ENCODE measurements at regions not wholly inside any gene's neighbourhood (a gene's known extent, or its start where the extent isn't known, plus 50 kb on each side); places are given as distances from the start of the nearest gene placed in this dataset.

DNA sequence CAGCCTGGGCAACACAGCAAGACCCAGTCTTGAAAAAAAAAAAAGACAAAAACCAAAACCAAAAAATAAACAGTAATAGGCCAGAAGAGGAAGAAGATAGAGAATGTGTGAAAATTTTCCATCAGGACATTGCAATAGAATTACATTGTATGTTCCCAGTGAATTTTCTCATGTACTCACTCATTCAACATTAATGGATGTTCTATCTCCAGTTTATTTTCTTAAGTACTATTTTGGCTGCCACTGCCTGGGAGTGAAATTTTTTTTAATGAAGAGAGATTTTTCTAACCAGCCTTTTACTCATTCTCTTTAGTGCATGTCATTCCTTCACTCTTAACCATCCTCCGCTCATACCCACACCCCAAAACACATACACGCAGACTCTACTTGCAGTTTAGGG is 282.8 kb downstream of the ALDH8A1 start:
- Histone ChIP-seq H3K27me3 (no peaks in the 10 kb centered on the region), H3K36me3 (no peaks in the 10 kb centered on the region), H3K27ac (no peak overlapping the region), H3K4me3 (no peak overlapping the region), H3K9me3 (no peaks in the 10 kb centered on the region), H3K4me1 (no peaks in the 10 kb centered on the region)
- TF ChIP-seq, protein P1, sequence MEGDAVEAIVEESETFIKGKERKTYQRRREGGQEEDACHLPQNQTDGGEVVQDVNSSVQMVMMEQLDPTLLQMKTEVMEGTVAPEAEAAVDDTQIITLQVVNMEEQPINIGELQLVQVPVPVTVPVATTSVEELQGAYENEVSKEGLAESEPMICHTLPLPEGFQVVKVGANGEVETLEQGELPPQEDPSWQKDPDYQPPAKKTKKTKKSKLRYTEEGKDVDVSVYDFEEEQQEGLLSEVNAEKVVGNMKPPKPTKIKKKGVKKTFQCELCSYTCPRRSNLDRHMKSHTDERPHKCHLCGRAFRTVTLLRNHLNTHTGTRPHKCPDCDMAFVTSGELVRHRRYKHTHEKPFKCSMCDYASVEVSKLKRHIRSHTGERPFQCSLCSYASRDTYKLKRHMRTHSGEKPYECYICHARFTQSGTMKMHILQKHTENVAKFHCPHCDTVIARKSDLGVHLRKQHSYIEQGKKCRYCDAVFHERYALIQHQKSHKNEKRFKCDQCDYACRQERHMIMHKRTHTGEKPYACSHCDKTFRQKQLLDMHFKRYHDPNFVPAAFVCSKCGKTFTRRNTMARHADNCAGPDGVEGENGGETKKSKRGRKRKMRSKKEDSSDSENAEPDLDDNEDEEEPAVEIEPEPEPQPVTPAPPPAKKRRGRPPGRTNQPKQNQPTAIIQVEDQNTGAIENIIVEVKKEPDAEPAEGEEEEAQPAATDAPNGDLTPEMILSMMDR (IDR thresholded peaks at IDR 0.05) = no peak
- TF ChIP-seq POLR2A (IDR thresholded peaks at IDR 0.05) = no peak
- DNase-seq (no peak), ATAC-seq (no peak)
- WGBS, 4 donors = 96 to 98% (median 97%) methylated on average over 2 of the region's 2 CpGs
- intact Hi-C loops (cut with DNase I) = no loop called here

DNA sequence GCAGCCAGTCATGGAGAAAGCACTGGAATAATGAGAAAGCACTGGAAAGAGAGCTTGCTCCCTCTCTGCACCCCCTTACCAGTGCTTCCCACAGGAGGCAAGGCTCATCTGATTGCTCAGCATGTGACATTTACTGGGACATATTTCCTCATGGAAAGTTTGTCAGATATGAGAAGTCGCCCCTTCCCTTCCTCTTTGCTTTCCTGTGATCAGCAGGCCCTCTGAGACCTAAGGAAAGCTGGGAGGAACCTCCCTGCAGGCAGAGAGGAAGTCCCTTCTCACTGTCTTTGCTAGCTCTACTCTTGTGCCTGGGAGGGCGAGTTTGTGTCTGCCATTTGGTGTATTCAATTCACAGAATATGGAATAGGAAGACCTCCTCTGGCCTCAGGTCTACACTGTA is 283.8 kb downstream of the ALDH8A1 start:
- TF ChIP-seq POLR2A (IDR thresholded peaks at IDR 0.05) = no peak
- TF ChIP-seq, protein P1 (IDR thresholded peaks at IDR 0.05) = no peak
- no peak overlapping the region for H3K4me3 ChIP-seq
- WGBS, 4 donors = 69 to 93% (median 86%) methylated on average over 2 of the region's 2 CpGs
- intact Hi-C loops (cut with DNase I) = no loop called here
- H3K27ac ChIP-seq = no peak overlapping the region
- DNase-seq (no peak), ATAC-seq (no peak)
- H3K9me3 ChIP-seq = no peaks in the 10 kb centered on the region
- no peaks in the 10 kb centered on the region for H3K27me3 ChIP-seq
- no peaks in the 10 kb centered on the region for H3K36me3 ChIP-seq
- no peaks in the 10 kb centered on the region for H3K4me1 ChIP-seq

DNA sequence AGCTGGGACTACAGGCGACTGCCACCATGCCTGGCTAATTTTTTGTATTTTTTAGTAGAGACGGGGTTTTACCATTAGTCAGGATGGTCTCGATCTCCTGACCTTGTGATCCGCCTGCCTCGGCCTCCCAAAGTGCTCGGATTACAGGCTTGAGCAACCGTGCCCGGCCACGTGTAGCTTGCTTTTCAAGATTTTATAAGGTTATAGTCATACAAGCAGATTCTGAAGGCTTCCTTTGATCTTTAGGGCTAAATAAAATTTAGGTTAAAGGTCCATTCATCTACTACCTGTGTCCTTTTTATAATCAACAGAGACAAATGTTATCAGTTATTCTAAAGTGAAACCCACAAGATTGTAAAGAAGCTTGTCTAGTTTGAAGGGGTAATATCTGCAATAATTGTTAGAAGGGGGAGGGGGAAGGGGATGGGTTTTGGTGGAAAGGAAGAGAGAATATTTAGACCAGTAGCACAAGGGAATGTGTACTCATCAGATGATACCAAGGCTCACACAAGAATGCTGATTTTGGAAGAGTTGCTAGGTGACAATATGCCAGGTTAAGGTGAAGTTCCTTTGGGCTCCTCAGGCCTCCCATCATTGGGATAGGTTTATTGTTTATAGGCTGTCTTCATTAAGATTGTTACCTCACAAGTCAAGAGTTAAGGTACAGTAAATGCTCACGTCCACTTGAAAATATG is 284.7 kb downstream of the ALDH8A1 start:
- intact Hi-C loops (cut with DNase I) = no loop called here
- H3K4me1 ChIP-seq = peaks cover 0 to 6% (median 0%) of the 10 kb centered on the region in 12 donors
- no peak for DNase-seq
- 96 to 97% (median 96%) methylated on average over 10 of the region's 10 CpGs for WGBS, 4 donors
- H3K27ac ChIP-seq = no peak overlapping the region
- no peak overlapping the region for H3K4me3 ChIP-seq
- no peaks in the 10 kb centered on the region for H3K9me3 ChIP-seq
- no peaks in the 10 kb centered on the region for H3K27me3 ChIP-seq
- no peaks in the 10 kb centered on the region for H3K36me3 ChIP-seq
- ATAC-seq = no peak
- TF ChIP-seq POLR2A (IDR thresholded peaks at IDR 0.05) = no peak
- TF ChIP-seq, protein P1 (IDR thresholded peaks at IDR 0.05) = no peak

DNA sequence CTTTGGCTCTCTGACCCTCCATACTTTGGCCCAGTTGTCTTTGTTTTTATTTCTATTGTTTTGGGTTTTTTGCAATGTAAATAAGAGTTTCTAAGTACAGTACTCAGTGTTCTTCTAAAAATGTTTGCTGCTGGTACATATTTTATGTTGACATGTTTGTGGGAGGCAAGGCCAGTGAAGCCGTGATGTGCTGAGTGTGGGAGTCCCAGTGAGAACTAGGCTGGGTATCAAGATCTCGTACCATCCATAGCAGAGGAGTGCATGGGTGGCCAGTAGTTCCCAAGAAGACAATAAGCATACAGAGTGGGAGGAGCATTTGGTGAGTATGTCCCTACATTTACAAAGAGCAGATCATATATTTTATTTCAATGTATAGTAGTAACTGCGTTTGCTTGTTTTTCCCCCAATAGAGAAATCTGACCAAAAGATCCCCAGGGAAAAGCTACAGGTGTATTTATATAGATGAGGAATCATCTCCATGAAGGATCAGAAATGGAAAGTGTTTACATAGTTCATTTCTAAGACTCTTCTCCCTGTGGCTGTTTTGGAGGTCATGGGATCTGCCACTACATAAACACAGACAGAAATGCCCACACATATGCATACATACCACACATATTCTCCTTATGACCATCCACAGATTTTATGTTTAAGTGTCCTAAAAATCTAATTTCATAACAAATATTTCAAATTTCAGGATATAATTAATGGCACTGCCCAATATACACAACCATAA is 285.9 kb downstream of the ALDH8A1 start:
- WGBS, 4 donors = 91 to 97% (median 96%) methylated on average over 3 of the region's 3 CpGs
- no peak overlapping the region for H3K27ac ChIP-seq
- DNase-seq = no peak
- intact Hi-C loops (cut with DNase I) = no loop called here
- H3K36me3 ChIP-seq = no peaks in the 10 kb centered on the region
- no peaks in the 10 kb centered on the region for H3K9me3 ChIP-seq
- no peak overlapping the region for H3K4me3 ChIP-seq
- H3K27me3 ChIP-seq = no peaks in the 10 kb centered on the region
- peaks cover 0 to 7% (median 0%) of the 10 kb centered on the region in 12 donors for H3K4me1 ChIP-seq
- ATAC-seq = no peak
- TF ChIP-seq, protein P1 (IDR thresholded peaks at IDR 0.05) = no peak
- no peak for TF ChIP-seq POLR2A (IDR thresholded peaks at IDR 0.05)

All from heart left ventricle (tissue), 16 donors.